C4-2B (cell line): ENCODE measurements at regions not wholly inside any gene's neighbourhood (a gene's known extent, or its start where the extent isn't known, plus 50 kb on each side); places are given as distances from the start of the nearest gene placed in this dataset.

ENCODE experiments used
- CTCF ChIP-seq: fragments of 450-650 bp; conservative IDR thresholded peaks from 2 replicates; pipeline ENCODE4 v1.5.1; 2017; ENCODE audit warnings: mild to moderate bottlenecking
- ZFX ChIP-seq: fragments of 450-650 bp; IDR thresholded peaks from 2 replicates; pipeline ENCODE4 v1.6.1; 2017

DNA sequence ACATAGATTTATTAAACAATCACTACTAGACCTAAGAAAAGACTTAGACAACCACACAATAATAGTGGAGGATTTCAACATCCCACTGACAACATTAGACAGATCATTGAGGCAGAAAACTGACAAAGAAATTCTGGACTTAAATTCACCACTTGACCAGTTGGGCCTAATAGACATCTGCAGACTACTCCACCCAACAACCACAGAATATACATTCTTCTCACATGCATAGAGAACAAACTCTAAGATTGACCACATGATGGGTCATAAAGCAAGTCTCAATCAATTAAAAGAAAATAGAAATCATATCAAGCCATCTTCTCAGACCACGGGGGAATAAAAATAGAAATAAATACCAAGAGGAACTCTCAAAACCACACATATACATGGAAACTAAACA is 136.7 kb upstream of the ARG1 start:
- TF ChIP-seq CTCF (no peak), ZFX (no peak)
